ENCODE measurements at regions not wholly inside any gene's neighbourhood (a gene's known extent, or its start where the extent isn't known, plus 50 kb on each side); places are given as distances from the start of the nearest gene placed in this dataset.

GRCh38 chr13:74819549-74819948, 662.4 kb downstream of the TBC1D4 start:
- no peak for DNase-seq (ENCODE audit: low read depth in 2 of 2, low spot score in 1 of 2)

GRCh38 chr13:74816737-74817136, 665.2 kb downstream of the TBC1D4 start:
- DNase-seq (ENCODE audit: low read depth in 2 of 2, low spot score in 1 of 2): no peak

- no peak for DNase-seq (ENCODE audit: low read depth in 2 of 2, low spot score in 1 of 2)
These were observed 662.0 kb upstream of the KLF12 start for GRCh38 chr13:74796157-74796556.

- no peak for DNase-seq (ENCODE audit: low read depth in 2 of 2, low spot score in 1 of 2)
These were observed 661.3 kb upstream of the KLF12 start for GRCh38 chr13:74795526-74795925.

GRCh38 chr13:74794582-74794981, 660.4 kb upstream of the KLF12 start:
- DNase-seq (ENCODE audit: low read depth in 2 of 2, low spot score in 1 of 2): no peak

- no peak for DNase-seq (ENCODE audit: low read depth in 2 of 2, low spot score in 1 of 2)
These were observed 659.9 kb upstream of the KLF12 start for GRCh38 chr13:74794147-74794546.

- no peak for DNase-seq (ENCODE audit: low read depth in 2 of 2, low spot score in 1 of 2)
These were observed 650.8 kb upstream of the KLF12 start for GRCh38 chr13:74784959-74785358.

GRCh38 chr13:74778946-74779345, 644.7 kb upstream of the KLF12 start:
- DNase-seq (ENCODE audit: low read depth in 2 of 2, low spot score in 1 of 2): no peak

GRCh38 chr13:74778087-74778486, 643.9 kb upstream of the KLF12 start:
- DNase-seq (ENCODE audit: low read depth in 2 of 2, low spot score in 1 of 2): no peak

GRCh38 chr13:74774264-74774663, 640.1 kb upstream of the KLF12 start:
- DNase-seq (ENCODE audit: low read depth in 2 of 2, low spot score in 1 of 2): no peak

- no peak for DNase-seq (ENCODE audit: low read depth in 2 of 2, low spot score in 1 of 2)
These were observed 639.0 kb upstream of the KLF12 start for GRCh38 chr13:74773248-74773647.

- DNase-seq (ENCODE audit: low read depth in 2 of 2, low spot score in 1 of 2): no peak
These were observed 637.8 kb upstream of the KLF12 start for GRCh38 chr13:74771964-74772363.

GRCh38 chr13:74770361-74770760, 636.2 kb upstream of the KLF12 start:
- no peak for DNase-seq (ENCODE audit: low read depth in 2 of 2, low spot score in 1 of 2)

GRCh38 chr13:74769333-74769732, 635.1 kb upstream of the KLF12 start:
- DNase-seq (ENCODE audit: low read depth in 2 of 2, low spot score in 1 of 2): no peak

- no peak for DNase-seq (ENCODE audit: low read depth in 2 of 2, low spot score in 1 of 2)
These were observed 634.4 kb upstream of the KLF12 start for GRCh38 chr13:74768521-74769085.

- no peak for DNase-seq (ENCODE audit: low read depth in 2 of 2, low spot score in 1 of 2)
These were observed 632.8 kb upstream of the KLF12 start for GRCh38 chr13:74767050-74767449.

- DNase-seq (ENCODE audit: low read depth in 2 of 2, low spot score in 1 of 2): no peak
These were observed 631.8 kb upstream of the KLF12 start for GRCh38 chr13:74765955-74766354.

- DNase-seq (ENCODE audit: low read depth in 2 of 2, low spot score in 1 of 2): no peak
These were observed 627.9 kb upstream of the KLF12 start for GRCh38 chr13:74761801-74762757.

GRCh38 chr13:74758188-74758587, 624.0 kb upstream of the KLF12 start:
- no peak for DNase-seq (ENCODE audit: low read depth in 2 of 2, low spot score in 1 of 2)

- no peak for DNase-seq (ENCODE audit: low read depth in 2 of 2, low spot score in 1 of 2)
These were observed 620.9 kb upstream of the KLF12 start for GRCh38 chr13:74755065-74755464.

GRCh38 chr13:74751739-74752138, 617.5 kb upstream of the KLF12 start:
- DNase-seq (ENCODE audit: low read depth in 2 of 2, low spot score in 1 of 2): no peak

- DNase-seq (ENCODE audit: low read depth in 2 of 2, low spot score in 1 of 2): no peak
These were observed 613.2 kb upstream of the KLF12 start for GRCh38 chr13:74747186-74747955.
